Activated naive CD8-positive, alpha-beta T cell treated with anti-CD3 and anti-CD28 coated beads, Interleukin-2, amount 10 ng/mL, durations not matched to agents 7 days and 5 days (primary cell): ENCODE measurements at regions not wholly inside any gene's neighbourhood (a gene's known extent, or its start where the extent isn't known, plus 50 kb on each side); places are given as distances from the start of the nearest gene placed in this dataset. TPM values are rescaled to one million over a fixed set of nuclear protein-coding genes. Genes with fewer than 3 reads are reported as not detected.

Experiments
- microRNA-seq: library from miRNA; unstranded; fragments of <30 nt; microRNA quantifications from one replicate; pipeline ENCODE4 v1.2.0, GENCODE V29; 2022

Small RNA genes in the stretch of these regions (microRNA-seq; reads per million reads assigned to microRNA genes)
- gene MIR3683: not detected
